Endothelial cell of umbilical vein (primary cell): ENCODE measurements at regions not wholly inside any gene's neighbourhood (a gene's known extent, or its start where the extent isn't known, plus 50 kb on each side); places are given as distances from the start of the nearest gene placed in this dataset.

Experiments
- EZH2 ChIP-seq: IDR thresholded peaks from 2 replicates; pipeline ENCODE4 v1.6.1; 2012; ENCODE audit warnings: borderline replicate concordance, low read depth, mild to moderate bottlenecking, moderate library complexity, low read length, inconsistent platforms; ENCODE audit not compliant: severe bottlenecking
- FOS ChIP-seq: IDR thresholded peaks from 2 replicates; pipeline ENCODE4 v1.6.1; 2011; ENCODE audit warnings: mild to moderate bottlenecking, low read length, moderate library complexity, borderline replicate concordance; ENCODE audit not compliant: insufficient read depth
- JUN ChIP-seq: IDR thresholded peaks from 2 replicates; pipeline ENCODE4 v1.6.1; 2011; ENCODE audit warnings: borderline replicate concordance, low read depth; ENCODE audit not compliant: insufficient read length, insufficient read depth
- MAX ChIP-seq: IDR thresholded peaks from 2 replicates; pipeline ENCODE4 v1.6.1; 2011; ENCODE audit not compliant: insufficient read depth, insufficient read length
- MYC ChIP-seq: IDR thresholded peaks from one replicate; pipeline ENCODE4 v1.6.1; 2011; ENCODE audit warnings: mild to moderate bottlenecking, low read depth, low read length
- POLR2A ChIP-seq: IDR thresholded peaks from 2 replicates; pipeline ENCODE4 v1.6.1; 2012; ENCODE audit warnings: low read depth, mild to moderate bottlenecking, control low read depth, low read length
- POLR2AphosphoS5 ChIP-seq: IDR thresholded peaks from 2 replicates; pipeline ENCODE4 v1.6.1; 2012; ENCODE audit warnings: low read depth, mild to moderate bottlenecking, control low read depth, low read length, moderate library complexity; ENCODE audit not compliant: insufficient read depth
- TF ChIP-seq, protein P1 (sequence below), 2 donors: IDR thresholded peaks; 1 replicate in 1 of 2; 2 replicates in 1 of 2; pipeline ENCODE4 v1.5.1; 2011; ENCODE audit warnings: low read length in 2 of 2, mild to moderate bottlenecking in 2 of 2, moderate library complexity in 2 of 2, control low read depth in 1 of 2, inconsistent platforms in 1 of 2, low read depth in 1 of 2; ENCODE audit not compliant: insufficient read depth in 1 of 2; ENCODE audit errors: extremely low read depth in 1 of 2

DNA sequence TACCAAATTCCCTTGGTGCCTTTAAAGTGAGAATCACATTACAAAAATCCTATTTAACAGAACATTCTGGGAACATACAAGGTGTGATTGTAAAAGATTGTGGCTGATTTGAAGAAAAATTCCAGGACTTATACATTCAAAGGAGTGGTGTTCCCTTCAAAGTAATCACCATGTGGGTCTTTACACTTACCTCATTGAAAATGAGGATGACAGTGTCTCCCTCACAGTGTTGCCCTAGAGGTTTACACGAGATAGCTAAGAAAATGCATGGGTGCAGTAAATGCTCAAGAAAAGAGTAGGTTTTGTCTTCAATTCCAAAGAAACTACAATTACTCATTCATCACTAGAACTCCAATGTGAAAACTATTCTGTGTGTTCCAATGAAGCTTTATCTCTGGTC, 331.5 kb downstream of the SLC4A3 start:
- TF ChIP-seq EZH2 (no peak), POLR2AphosphoS5 (no peak), POLR2A (no peak), JUN (no peak), MAX (no peak), FOS (no peak), MYC (no peak)
- TF ChIP-seq, protein P1, sequence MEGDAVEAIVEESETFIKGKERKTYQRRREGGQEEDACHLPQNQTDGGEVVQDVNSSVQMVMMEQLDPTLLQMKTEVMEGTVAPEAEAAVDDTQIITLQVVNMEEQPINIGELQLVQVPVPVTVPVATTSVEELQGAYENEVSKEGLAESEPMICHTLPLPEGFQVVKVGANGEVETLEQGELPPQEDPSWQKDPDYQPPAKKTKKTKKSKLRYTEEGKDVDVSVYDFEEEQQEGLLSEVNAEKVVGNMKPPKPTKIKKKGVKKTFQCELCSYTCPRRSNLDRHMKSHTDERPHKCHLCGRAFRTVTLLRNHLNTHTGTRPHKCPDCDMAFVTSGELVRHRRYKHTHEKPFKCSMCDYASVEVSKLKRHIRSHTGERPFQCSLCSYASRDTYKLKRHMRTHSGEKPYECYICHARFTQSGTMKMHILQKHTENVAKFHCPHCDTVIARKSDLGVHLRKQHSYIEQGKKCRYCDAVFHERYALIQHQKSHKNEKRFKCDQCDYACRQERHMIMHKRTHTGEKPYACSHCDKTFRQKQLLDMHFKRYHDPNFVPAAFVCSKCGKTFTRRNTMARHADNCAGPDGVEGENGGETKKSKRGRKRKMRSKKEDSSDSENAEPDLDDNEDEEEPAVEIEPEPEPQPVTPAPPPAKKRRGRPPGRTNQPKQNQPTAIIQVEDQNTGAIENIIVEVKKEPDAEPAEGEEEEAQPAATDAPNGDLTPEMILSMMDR (IDR thresholded peaks at IDR 0.05; ENCODE audit: extremely low read depth in 1 of 2, insufficient read depth in 1 of 2, low read depth in 1 of 2, low read length in 2 of 2): no peak
